Natural killer cell (primary cell): ENCODE measurements at regions not wholly inside any gene's neighbourhood (a gene's known extent, or its start where the extent isn't known, plus 50 kb on each side); places are given as distances from the start of the nearest gene placed in this dataset.

Source experiments
- ATAC-seq, 3 donors: fragments of 150-1000 bp in 2 of 3; fragments of 200-7000 bp in 1 of 3; cut with Tn5 transposase; 1 replicate in 1 of 3; 2 replicates in 2 of 3; pipeline ENCODE4 v1.10.0; 2021; ENCODE audit warnings: mild to moderate bottlenecking in 2 of 3, moderate library complexity in 2 of 3
- DNase-seq, 2 donors: peaks; one replicate each; pipeline versions ENCODE4 v3.0.0 to v3.0.0-alpha.2; 2013 to 2021; ENCODE audit warnings: mixed read lengths in 1 of 2
- H3K27ac ChIP-seq: one replicate; pipeline ENCODE4 v1.5.1; 2013; ENCODE audit warnings: mild to moderate bottlenecking, low read length
- H3K27me3 ChIP-seq: one replicate; pipeline ENCODE4 v1.6.1; 2013; ENCODE audit warnings: low read length; ENCODE audit not compliant: control insufficient read depth, insufficient read depth
- H3K36me3 ChIP-seq: one replicate; pipeline ENCODE4 v1.6.1; 2013; ENCODE audit warnings: low read length; ENCODE audit not compliant: control insufficient read depth, insufficient read depth
- H3K4me1 ChIP-seq: one replicate; pipeline ENCODE4 v1.6.1; 2013; ENCODE audit warnings: low read length; ENCODE audit not compliant: control insufficient read depth, insufficient read depth
- H3K4me3 ChIP-seq: one replicate; pipeline ENCODE4 v1.5.1; 2013; ENCODE audit warnings: low read length
- H3K9me3 ChIP-seq: one replicate; pipeline ENCODE4 v1.6.1; 2013; ENCODE audit warnings: low read length; ENCODE audit not compliant: control insufficient read depth, insufficient read depth
- H3K27ac Mint-ChIP-seq, 2 donors: one replicate each; pipeline ENCODE4 v1.8.0; 2022; ENCODE audit warnings: mild to moderate bottlenecking in 2 of 2, mixed read lengths in 2 of 2, moderate library complexity in 1 of 2
- H3K27me3 Mint-ChIP-seq, 2 donors: one replicate each; pipeline ENCODE4 v1.8.0; 2022; ENCODE audit warnings: low read depth in 2 of 2, mixed read lengths in 2 of 2
- H3K36me3 Mint-ChIP-seq: one replicate; pipeline ENCODE4 v1.8.0; 2022; ENCODE audit warnings: mixed read lengths
- H3K4me1 Mint-ChIP-seq, 2 donors: one replicate each; pipeline ENCODE4 v1.8.0; 2022; ENCODE audit warnings: mixed read lengths in 2 of 2
- H3K4me3 Mint-ChIP-seq: one replicate; pipeline ENCODE4 v1.8.0; 2022; ENCODE audit warnings: mild to moderate bottlenecking, moderate library complexity, mixed read lengths
- H3K9me3 Mint-ChIP-seq, 2 donors: one replicate each; pipeline ENCODE4 v1.8.0; 2022; ENCODE audit warnings: mixed read lengths in 2 of 2
- CTCF ChIP-seq: fragments of 200-600 bp; IDR thresholded peaks from one replicate; pipeline ENCODE4 v1.8.0; 2022; ENCODE audit warnings: antibody characterized with exemption
- WGBS: methylation state at CpG from one replicate; pipeline ENCODE4 v1.1.7; 2013; ENCODE audit warnings: missing lambda C conversion rate; ENCODE audit not compliant: insufficient coverage; 5-methylcytosine and 5-hydroxymethylcytosine counted together
- intact Hi-C: fragments of 100-400 bp; cut with micrococcal nuclease; formaldehyde crosslinking; loops from one replicate; pipeline ENCODE4 v1.14.2; 2022

GRCh38 chr4:18945464-18945863 is 923.9 kb upstream of the LCORL start:
- Mint-ChIP-seq H3K4me1 (no peaks in the 10 kb centered on the region), H3K27me3 (no peaks in the 10 kb centered on the region), H3K9me3 (peaks cover 9 to 12% of the 10 kb centered on the region in 2 donors), H3K4me3 (no peak overlapping the region), H3K36me3 (peaks cover 7% of the 10 kb centered on the region), H3K27ac (no peak overlapping the region)
- Histone ChIP-seq H3K36me3 (no peaks in the 10 kb centered on the region), H3K4me3 (no peak overlapping the region), H3K9me3 (no peaks in the 10 kb centered on the region), H3K27ac (no peak overlapping the region), H3K4me1 (no peaks in the 10 kb centered on the region), H3K27me3 (no peaks in the 10 kb centered on the region)
- no peak for ATAC-seq
- intact Hi-C loops, result no loop called here
- 80% methylated on average over 1 of the region's 2 CpGs for whole genome bisulfite sequencing
- TF ChIP-seq CTCF, result no peak
- DNase-seq, result no peak

- no peaks in the 10 kb centered on the region for H3K36me3 Mint-ChIP-seq
- H3K9me3 Mint-ChIP-seq, result peaks cover 15 to 16% of the 10 kb centered on the region in 2 donors
- no peak for ATAC-seq
- no peaks in the 10 kb centered on the region for H3K4me1 ChIP-seq
- intact Hi-C loops, result no loop called here
- no peak for TF ChIP-seq CTCF
- no peaks in the 10 kb centered on the region for H3K9me3 ChIP-seq
- no peaks in the 10 kb centered on the region for H3K27me3 Mint-ChIP-seq
- no peaks in the 10 kb centered on the region for H3K36me3 ChIP-seq
- DNase-seq, result no peak
- no peak overlapping the region for H3K4me3 Mint-ChIP-seq
- no peak overlapping the region for H3K27ac ChIP-seq
- H3K4me3 ChIP-seq, result no peak overlapping the region
- no peaks in the 10 kb centered on the region for H3K4me1 Mint-ChIP-seq
- no peak overlapping the region for H3K27ac Mint-ChIP-seq
- no peaks in the 10 kb centered on the region for H3K27me3 ChIP-seq
Observed at GRCh38 chr4:18942874-18943273, 921.3 kb upstream of the LCORL start.

GRCh38 chr4:18938343-18939099 is 917.0 kb upstream of the LCORL start:
- H3K36me3 ChIP-seq, result no peaks in the 10 kb centered on the region
- no peak overlapping the region for H3K27ac Mint-ChIP-seq
- H3K27me3 Mint-ChIP-seq, result no peaks in the 10 kb centered on the region
- no peaks in the 10 kb centered on the region for H3K4me1 Mint-ChIP-seq
- no peak overlapping the region for H3K27ac ChIP-seq
- no peak overlapping the region for H3K4me3 Mint-ChIP-seq
- no peaks in the 10 kb centered on the region for H3K4me1 ChIP-seq
- H3K9me3 ChIP-seq, result peaks cover 3% of the 10 kb centered on the region
- H3K36me3 Mint-ChIP-seq, result no peaks in the 10 kb centered on the region
- 41% methylated on average over 2 of the region's 3 CpGs for WGBS
- no peak for DNase-seq
- intact Hi-C loops, result no loop called here
- H3K9me3 Mint-ChIP-seq, result peaks cover 23 to 25% of the 10 kb centered on the region in 2 donors
- no peak for ATAC-seq
- no peak for TF ChIP-seq CTCF
- no peak overlapping the region for H3K4me3 ChIP-seq
- H3K27me3 ChIP-seq, result no peaks in the 10 kb centered on the region

GRCh38 chr4:18937746-18938145 is 916.2 kb upstream of the LCORL start:
- 100% methylated on average over 3 of the region's 4 CpGs for WGBS

More at GRCh38 chr4:18937746-18938145, 916.2 kb upstream of the LCORL start:
- H3K4me3 ChIP-seq, result no peak overlapping the region
- H3K27me3 Mint-ChIP-seq, result no peaks in the 10 kb centered on the region
- no peak overlapping the region for H3K27ac Mint-ChIP-seq
- no peak overlapping the region for H3K4me3 Mint-ChIP-seq
- H3K9me3 Mint-ChIP-seq, result peaks cover 21 to 27% of the 10 kb centered on the region in 2 donors
- H3K27ac ChIP-seq, result no peak overlapping the region
- no peaks in the 10 kb centered on the region for H3K27me3 ChIP-seq
- H3K4me1 ChIP-seq, result no peaks in the 10 kb centered on the region
- no peaks in the 10 kb centered on the region for H3K36me3 Mint-ChIP-seq
- DNase-seq (no peak), ATAC-seq (no peak)
- peaks cover 3% of the 10 kb centered on the region for H3K9me3 ChIP-seq
- TF ChIP-seq CTCF, result no peak
- intact Hi-C loops, result no loop called here
- no peaks in the 10 kb centered on the region for H3K36me3 ChIP-seq
- no peaks in the 10 kb centered on the region for H3K4me1 Mint-ChIP-seq
